HG02981 (cell line): ENCODE measurements at regions not wholly inside any gene's neighbourhood (a gene's known extent, or its start where the extent isn't known, plus 50 kb on each side); places are given as distances from the start of the nearest gene placed in this dataset.
"Not testable (repeated sequence)": the region's sequence is repeated elsewhere in the genome, so short reads cannot be mapped to it uniquely, and the experiment has no call there.

ENCODE experiments used
- ATAC-seq: cut with Tn5 transposase; IDR thresholded peaks from one replicate; pipeline ENCODE4 v1.9.1; 2021; ENCODE audit warnings: mild to moderate bottlenecking, moderate library complexity; ENCODE audit not compliant: unreplicated experiment

DNA sequence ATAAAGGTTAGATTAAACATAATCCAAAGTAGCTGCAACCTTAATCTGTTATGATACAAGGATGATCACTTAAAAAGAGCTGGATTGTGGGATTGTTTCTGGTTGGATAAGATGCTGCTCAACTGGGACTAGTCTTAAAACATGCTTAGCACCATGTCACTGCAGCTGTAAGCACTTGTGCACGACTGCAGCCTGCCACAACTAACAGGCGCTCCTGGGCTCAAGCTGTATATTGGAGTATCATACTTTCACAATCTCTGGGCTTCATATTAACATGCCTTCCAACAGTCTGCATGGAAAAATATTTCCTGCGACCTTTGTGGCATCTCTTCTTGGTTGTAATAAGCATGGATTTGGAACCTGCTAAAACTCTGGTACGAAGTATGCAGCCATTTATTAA lies 493.0 kb upstream of the PITX2 start:
- no peak for ATAC-seq

DNA sequence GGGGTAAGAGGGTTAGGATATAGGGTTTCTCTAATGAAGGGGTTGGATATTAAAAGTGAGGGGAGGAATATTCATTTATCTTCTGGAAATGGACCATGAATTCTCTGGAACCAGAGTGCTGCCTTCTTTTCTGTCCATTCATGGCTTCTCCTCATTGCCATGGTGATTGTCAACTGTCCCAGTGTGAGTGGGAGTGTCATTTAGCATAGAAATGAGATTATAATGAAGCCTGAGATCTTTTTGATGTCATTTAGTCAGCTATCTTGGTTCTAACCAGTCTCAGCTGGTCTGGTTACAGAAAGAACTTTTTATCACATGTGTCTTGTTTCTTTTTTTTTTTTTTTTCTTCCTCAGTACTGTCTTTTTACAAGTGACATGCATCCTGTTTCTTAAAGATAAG lies 497.3 kb upstream of the PITX2 start:
- ATAC-seq = no peak

DNA sequence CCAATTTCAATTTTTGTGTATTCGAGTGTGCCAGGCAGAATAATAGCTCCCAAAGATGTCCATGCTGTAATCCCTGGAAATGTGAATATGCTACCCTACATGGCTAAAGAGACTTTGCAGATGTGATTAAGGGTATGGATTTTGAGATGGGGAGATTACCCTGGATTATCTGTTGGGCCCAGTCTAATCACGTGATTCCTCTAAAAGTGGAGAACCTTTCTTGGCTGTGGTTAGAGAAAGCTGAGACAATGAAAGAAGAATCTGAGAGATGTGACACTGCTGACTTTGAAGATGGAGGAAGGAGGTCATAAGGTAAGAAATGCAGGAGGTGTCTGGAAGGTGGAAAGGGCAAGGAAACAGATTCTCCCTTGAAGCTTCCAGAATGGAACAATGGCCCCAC lies 503.5 kb upstream of the PITX2 start:
- ATAC-seq = no peak

DNA sequence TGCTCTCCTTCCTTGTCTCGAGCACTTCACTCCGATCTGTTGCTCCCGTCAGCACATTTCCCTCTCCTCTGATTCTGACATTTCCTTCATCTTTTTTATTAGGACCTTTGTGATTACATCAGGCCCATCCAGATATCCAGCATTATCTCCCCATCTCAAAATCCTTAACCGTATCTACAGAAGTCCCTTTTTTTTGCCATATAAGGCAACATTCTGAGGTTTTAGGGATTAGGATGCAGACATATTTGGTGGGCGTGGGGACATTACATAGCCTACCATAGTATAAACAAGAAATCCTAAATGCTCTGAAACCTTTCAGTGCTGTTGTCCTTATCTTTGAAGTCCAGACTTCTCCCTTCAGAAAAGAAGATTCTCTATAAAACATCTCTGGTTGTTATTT lies 505.0 kb upstream of the PITX2 start:
- ATAC-seq = no peak

DNA sequence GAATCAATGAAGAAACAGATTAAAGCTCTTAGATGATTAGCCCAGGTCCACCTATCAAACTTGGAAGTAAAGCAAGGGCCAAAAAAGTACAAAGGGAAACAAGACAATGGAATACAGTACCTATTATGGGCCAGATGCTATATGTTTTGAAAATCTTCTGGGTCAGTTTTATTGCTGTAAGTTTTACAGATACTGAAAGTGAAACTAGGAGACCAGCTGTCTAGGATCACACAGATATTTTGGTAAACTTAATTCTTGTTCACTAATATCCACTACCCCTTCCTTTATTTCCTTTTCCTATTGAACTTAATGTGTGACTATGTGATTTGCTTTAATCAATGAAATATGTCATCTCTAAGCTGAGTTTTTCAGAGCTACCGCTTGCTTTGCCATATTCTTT lies 505.4 kb upstream of the PITX2 start:
- ATAC-seq = no peak

DNA sequence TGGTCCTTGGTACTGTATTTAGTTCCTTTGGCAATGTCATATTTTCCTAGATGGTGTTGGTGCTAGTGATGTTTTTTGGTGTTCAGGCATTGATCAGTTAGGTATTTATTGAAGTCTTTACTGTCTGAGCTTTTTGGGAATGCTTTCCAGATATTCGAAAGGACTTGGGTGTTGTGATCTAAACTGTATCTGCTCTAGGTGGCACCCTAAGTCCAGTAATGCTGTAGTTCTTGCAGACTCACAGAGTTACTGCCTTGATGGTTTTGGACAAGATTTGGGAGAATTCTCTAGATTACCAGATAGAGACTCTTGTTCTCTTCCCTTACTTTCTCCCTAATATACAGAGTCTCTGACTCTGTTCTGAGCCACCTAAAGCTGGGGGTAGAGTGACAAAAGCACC lies 513.6 kb upstream of the PITX2 start:
- no peak for ATAC-seq

DNA sequence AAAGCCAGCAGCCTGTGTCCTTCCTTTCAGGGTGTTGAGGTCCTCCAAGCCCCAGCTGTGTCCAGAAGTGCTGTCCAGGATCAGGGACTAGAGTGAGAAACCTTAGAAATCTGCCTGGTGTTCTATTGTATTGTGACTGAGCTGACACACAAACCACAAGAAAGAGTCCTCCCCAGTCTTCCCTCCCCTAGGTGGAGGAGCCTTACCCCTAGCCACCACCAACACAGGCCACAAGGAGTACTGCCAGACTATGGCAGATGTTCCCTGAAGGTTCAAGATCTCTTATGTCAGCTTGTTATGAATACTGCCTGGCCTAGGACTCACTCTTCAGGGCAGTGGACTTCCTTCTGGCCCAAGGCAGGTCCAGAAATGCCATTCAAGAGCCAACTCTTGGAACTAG lies 514.1 kb upstream of the PITX2 start:
- no peak for ATAC-seq

DNA sequence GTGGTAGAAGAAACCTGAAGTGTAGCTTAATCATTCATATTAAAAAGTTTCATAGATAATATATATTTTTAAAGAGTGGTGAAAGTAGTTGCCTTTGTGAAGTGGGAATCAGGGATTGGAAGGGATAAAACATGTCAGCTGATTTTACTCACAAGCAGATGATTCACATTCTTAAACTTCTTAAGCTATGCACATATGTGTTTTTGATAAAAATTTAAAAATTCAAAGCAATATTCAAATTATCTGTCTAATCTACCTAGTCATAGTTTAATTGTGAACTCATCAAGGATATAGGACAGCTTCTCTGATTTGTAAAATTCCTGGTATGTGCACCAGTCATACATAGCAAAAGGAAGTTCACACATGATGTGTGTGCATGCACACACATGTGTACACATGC lies 520.6 kb upstream of the PITX2 start:
- no peak for ATAC-seq

DNA sequence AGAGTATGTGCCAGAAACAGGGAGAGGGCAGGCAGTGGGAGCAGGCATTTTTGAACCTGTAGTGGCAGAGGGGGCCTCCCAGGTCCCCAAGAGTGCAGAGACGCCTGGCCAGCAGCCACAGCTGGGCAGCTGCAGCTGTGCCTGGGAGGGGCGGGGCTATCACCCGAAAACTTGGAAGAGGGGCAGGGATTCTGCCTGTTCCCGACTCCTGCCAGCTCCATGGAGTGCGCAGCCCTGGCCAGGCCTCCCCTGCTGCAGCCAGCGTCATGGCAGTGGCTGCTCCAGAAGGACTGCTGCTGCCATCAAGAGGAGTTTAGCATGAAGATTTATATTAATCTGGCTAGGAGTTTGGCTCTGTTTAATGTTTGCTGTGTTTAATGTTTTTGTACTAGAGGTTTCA lies 532.1 kb upstream of the PITX2 start:
- no peak for ATAC-seq

DNA sequence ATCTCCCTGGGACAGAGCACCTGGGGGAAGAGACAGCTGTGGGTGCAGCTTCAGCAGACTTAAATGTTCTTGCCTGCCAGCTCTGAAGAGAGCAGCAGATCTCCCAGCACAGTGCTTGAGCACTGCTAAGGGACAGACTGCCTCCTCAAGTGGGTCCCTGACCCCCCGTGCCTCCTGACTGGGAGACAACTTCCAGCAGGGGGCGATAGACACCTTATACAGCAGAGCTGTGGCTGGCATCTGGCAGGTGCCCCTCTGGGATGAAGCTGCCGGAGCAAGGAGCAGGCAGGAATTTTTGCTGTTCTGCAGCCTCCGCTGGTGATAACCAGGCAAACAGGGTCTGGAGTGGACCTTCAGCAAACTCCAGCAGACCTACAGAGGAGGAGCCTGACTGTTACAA lies 541.7 kb upstream of the PITX2 start:
- not testable (repeated sequence) for ATAC-seq

DNA sequence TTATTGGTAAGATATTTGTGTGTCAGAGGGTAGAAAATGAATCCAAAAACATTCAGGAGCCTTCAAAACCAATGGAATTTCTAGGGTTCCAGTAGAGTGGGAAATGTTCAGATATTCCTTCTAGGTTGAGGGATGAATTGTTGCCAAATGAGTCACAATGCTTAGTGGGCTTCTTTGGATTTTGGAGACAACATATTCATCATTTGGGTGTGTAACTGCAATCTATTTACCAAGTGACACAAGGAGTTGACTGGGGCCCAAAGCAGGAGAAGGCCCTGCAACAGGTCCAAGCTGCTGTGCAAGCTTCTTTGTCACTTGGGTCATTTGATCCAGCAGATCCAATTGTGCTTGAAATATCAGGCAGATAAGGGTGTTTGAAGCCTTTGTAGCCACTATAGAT lies 551.5 kb upstream of the PITX2 start:
- no peak for ATAC-seq

DNA sequence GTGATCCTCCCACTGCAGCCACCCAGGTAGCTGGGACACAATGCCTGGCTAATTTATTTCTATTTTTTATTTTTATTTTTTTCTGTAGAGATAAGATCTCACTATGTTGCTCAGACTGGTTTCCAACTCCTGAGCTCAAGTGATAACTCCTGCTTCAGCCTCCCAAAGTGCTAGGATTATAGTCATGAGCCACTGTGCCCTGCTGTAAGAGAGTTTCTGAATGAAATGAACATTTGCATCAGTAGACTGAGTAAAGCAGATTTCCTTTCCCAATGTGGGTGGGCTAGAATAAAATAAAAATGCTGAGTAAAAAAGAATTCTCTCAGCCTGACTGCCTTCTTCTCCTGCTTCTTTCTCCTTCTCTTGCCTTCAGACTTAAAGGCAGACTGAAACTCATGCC lies 555.4 kb upstream of the PITX2 start:
- ATAC-seq = no peak

DNA sequence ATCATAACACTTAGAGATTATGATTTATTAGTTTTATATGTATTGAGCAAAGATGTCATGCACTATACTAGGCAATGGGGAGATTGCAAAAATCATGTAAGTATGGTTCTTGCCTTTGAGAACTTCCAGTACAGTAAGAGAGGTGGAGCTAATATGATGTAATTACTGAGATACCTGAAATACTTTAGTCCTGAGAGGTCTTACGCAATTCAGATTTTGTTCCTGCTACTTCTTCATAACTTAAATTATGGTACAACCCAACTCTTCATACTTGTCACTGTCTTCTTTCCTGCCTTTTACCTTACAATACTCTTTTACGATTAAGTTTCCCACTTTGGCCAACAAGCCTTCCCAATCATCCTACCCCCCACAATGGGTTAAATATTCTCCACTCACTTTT lies 564.2 kb upstream of the PITX2 start:
- ATAC-seq = no peak

DNA sequence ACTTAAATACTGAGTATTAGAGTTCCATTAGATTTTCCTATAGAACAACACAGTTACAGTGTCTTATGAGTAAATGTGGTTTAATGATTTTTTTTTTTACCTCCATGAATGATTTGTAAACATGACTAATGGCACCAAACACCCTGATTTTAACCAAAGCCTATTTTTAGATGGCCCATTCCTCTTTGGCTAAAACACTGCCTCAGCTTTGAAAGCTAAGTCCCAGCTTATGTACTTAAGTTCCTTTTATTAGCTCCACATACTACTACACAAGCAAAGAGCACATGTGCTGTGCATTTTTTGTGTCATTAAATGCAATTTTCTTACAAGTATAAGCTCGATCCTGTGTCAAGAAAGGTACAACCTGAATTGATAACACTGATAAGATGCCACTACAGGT lies 575.6 kb upstream of the PITX2 start:
- no peak for ATAC-seq

DNA sequence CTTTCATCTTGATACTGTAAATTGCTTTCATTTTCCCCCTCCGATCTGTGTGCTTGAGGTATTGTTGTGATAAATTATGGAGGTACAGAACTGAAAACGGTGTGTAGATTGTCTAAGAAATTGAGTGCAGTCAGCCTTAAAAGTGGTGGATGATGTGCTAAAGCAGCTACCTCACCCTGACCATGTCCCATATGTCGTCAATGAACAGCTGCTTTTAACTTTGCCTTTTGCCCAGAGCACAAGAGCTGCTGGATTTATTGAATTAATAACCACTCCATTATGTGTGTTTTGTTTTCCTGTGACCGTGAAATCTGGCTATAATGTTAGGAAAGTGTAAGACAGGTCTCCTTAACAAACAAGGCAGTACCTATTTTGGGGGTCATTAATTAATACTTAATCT lies 581.9 kb upstream of the PITX2 start:
- no peak for ATAC-seq

DNA sequence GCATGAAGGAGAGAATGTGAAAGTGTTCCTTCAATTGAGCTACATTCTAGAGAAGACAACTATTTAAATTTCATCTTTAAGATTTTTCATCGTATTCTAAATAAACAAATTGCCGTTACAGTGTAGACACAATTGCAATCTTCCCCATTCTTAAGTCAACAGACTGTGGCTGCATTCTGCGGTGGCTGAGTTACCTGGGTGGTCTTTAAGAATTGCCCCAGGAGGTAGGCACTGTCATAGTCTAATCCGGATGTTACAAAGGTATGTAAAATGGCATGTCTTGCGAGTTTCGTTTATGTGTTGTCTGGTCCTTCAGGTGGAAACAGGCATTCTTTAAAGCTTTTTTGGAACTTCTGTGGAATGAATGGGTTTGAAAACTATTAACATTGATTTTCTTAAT lies 586.1 kb upstream of the PITX2 start:
- ATAC-seq = no peak

DNA sequence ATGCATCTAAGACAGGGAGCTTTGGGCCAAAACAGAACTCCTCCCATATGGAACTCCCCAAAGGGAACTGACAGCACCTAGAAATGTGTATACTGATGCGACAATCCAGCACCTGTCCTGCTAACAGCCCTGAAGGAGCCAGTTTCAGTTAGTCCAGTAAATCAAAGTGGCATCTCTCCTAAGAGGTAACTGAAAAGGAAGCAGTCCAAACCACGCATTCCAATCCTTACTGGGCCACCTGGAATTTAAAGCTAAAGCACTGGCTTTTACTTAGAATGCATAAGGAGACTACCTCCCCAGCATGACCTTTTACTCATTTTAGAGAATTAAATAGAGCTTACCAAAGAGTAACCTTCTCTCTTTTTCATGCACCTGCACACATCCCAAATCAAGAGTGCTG lies 586.8 kb upstream of the PITX2 start:
- no peak for ATAC-seq

DNA sequence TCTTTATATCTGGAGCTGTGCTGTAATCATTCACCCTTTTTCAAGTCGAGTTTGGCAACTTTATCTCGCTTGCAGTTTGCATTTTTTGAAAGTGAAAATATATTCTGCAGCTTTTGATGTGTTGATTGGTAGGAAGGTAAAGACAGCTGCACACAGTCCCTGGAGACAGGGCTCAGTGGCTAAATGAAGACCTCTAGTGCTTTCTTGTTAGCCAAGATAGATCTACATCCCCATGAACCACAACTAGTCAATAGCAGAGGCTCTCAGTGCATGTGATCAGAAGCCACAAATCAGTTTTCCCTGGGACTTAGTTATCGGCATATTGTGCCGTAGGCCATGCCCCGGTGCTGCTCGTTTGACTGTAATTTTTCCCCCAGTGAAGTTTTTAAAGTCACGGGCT lies 587.7 kb upstream of the PITX2 start:
- no peak for ATAC-seq

DNA sequence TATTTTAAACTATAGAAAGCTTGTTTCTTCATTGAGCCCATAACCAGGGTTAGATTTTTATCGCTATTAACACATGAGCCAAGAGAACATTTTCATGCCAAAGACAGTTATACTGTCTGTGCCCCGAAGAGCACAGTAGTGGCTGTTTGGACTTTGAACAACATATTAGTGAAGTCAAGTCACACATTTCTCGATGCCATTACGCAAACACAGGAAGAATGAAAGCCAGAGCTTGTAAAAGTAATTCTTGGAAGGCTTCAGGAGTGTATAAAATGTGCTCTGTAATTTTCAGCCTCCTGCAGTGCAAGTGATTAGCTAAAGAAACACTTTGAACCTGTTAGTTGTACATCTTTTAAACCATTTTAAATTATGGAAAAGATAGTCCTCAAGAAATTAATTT lies 590.7 kb upstream of the PITX2 start:
- ATAC-seq = no peak

DNA sequence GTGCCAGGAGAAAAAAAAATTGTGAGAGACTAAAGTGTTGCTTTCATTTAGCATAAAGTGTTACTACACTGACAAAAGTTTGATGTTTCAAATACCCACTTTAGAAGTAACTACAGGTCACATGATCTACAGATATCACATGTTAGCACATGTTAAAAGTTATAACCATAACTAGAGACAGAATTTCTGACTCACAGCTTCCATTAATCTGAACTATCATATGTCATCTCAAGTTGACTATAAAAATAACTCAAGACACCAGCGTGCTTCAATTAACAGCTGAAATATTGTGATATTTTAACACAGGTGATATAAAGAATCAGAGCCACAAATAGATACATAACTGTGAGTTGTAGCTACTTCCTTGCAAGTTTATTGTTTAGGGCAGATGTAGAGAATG lies 591.5 kb upstream of the PITX2 start:
- ATAC-seq = no peak

DNA sequence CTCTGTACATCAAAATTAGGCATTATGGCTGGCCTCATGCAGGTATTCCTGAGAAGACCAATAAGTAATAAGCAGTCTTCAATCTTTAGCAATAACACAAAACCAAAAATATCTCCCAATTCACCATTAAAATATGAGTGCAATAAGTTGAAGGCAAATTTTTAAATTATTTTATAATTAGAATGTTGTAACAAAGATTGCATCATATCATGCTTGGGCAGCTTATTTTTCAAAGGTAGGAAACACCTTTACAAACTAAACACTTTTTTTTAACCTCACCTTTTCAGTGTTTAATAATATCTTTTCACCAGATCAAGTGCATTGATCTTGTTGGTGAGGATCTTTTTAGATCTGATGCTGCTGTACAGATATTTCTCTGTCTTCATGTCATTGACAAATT lies 592.9 kb upstream of the PITX2 start:
- no peak for ATAC-seq

DNA sequence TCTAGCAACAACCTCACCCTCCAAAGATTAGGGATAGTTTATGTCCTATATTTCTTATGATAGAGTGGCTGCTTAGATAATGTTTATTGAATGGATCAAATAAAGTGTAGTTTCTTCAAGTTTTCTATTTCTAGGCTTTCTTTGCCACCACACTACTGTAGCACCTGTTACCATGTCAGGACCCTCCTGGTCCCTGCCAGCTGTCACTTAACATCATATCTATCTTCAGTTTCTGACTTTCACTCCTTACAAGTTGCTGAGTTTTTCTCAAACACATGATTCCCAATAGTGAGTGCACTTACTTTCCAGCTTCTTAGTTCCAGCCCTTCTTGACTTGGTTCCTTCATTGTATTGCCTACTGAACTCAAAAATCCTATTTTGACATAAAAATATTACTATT lies 593.9 kb upstream of the PITX2 start:
- no peak for ATAC-seq

DNA sequence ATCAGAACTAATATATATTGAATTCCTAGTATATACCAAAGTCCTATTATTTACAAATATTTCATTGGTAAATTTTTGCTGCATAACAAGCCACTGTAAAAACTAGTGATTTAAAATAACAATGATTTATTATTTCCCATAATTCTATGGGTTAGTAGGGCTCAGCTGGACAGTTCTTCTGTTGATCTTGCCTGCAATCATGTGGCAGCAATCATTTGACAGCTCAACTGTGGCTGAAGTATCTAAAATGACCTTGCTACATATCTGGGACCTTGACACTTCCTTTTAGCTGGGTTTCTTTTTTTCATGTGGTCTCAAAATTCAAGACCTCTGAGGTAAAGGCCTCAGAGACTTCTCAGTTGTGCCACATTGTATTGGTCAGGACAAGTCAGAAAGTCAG lies 598.5 kb upstream of the PITX2 start:
- ATAC-seq = no peak

DNA sequence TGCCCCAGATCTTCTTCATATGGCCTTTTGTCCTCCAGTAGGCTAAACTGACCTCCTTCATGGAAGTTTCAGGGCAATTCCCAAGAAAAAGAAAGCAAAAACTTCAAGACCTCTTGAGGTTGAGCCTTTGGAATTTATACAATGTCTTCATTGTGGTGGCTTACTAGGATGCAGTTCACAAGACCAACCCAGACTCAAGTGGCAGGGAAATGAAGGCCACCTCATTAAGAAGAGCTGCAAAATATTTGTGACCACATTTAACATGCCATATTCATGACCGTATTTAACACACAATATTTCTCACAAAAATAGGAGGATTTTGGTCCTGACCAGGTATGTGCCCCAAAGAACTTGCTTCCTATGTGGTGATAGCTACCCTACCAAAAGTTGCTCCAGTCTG lies 605.5 kb upstream of the PITX2 start:
- no peak for ATAC-seq
